ACHN (cell line): ENCODE measurements at regions not wholly inside any gene's neighbourhood (a gene's known extent, or its start where the extent isn't known, plus 50 kb on each side); places are given as distances from the start of the nearest gene placed in this dataset.

Experiments
- DNase-seq: peaks from one replicate; pipeline ENCODE4 v3.0.0-alpha.2; 2015
- in situ Hi-C: cut with HindIII; loops from 2 replicates; pipeline ENCODE4 v1.10.0; 2017; ENCODE audit warnings: low sequenced_read_pairs, low pct_ligation_motif_present, low pct_unique_long_range_greater_than_20kb

DNA sequence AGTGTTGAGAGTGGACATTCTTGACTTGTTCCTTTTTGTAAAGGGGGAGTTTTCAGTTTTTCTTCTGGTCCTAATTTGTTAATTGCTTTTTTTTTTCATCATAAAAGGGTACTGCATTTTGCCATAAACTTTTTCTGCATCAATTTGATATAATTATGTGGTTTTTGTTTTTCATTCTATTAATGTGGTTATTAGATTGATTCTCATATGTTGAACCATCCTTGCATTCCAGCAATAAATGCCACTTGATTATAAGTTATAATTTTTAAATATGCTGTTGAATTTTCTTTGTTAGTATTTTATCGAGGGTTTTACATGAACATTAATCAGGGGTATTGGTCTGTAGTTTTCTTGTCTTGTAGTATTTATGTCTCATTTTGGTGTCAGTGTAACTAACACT lies 87.2 kb upstream of the SMIM36 start:
- DNase-seq, result no peak
- in situ Hi-C loops, result no loop called here

DNA sequence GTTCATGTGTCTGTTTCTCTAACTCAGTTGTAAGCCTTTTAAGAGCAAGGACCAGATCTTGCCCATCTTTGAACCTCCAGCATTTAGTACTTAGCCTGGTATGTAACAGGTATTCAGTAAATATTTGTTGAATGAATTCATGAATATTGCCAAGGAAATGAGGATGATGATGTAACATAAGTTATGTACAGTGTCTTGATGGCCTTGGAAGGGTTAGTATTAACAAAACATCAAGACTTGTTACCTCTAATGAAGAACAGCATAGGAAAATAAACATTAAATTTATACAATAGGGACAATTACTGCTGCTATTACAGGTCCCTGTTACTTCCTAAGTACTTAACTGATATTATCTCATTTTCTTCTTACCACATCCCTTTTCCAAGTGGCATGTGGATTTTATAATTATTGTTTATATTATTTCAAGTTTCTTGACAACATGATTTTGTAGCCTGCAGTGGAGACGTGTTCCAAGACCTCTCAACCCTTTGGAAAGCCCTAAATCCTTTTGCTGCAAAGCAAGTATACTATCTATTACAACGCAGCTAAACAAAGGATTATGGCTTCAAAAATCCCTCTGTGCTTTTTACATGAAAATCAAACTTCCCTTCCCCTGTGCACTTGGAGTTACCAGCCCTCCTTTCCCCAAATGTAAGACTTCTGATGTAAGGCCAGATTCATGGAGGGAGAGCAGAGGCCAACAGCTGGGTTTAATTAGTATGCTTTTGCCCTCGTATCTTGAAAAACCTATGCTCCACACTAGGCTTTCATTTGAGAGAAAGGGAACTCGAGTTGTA lies 77.4 kb upstream of the SMIM36 start:
- in situ Hi-C loops, result no loop called here
- DNase-seq, result no peak

GRCh38 chr17:55587608-55588139 lies 76.4 kb upstream of the SMIM36 start:
- in situ Hi-C loops, result no loop called here

GRCh38 chr17:55585629-55586028 lies 74.4 kb upstream of the SMIM36 start:
- in situ Hi-C loops, result no loop called here
- DNase-seq, result no peak

More at GRCh38 chr17:55587608-55588139, 76.4 kb upstream of the SMIM36 start:
- no peak for DNase-seq

DNA sequence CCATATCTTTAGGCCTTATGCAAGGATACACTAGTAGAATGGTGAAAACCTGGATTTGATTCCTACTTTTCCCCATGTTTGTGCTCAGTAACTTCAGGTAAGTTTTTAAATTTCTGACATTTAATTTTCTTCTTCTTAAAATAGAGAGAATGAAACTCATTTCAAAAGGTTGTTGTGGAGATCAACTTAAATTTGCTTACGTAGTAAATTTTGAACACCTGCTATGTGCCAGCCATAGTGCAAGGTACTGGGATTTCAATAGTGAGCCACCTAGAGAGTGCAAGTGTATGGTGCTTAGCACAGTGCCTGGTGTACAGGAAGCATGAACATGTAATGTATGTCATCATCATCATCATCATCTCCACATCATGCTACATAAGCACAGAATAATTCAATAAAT lies 73.6 kb upstream of the SMIM36 start:
- no peak for DNase-seq
- in situ Hi-C loops, result no loop called here

GRCh38 chr17:55584055-55584685 lies 72.9 kb upstream of the SMIM36 start:
- no peak for DNase-seq
- in situ Hi-C loops, result no loop called here

GRCh38 chr17:55582897-55583296 lies 71.6 kb upstream of the SMIM36 start:
- in situ Hi-C loops, result no loop called here
- no peak for DNase-seq

GRCh38 chr17:55580596-55581133 lies 69.4 kb upstream of the SMIM36 start:
- no peak for DNase-seq
- in situ Hi-C loops, result no loop called here

DNA sequence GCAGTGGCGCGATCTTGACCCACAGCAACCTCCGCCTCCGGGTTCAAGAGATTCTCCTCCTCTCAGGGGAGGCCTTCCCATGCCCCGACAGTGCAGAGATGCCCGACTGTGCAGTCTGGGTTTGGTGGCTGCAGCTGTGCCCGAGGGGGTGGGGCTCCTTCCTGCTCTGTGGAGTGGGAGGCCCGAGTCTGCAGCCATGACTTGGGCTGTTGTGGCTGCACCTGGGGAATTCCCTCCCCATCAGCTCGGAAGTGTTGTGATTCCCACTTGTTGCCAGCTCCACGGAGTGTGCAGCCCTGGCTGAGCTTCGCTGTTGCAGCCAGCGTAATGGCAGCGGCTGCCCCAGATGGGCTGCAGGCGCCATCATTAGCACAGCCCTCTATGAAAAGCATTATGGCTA lies 66.4 kb upstream of the SMIM36 start:
- in situ Hi-C loops, result no loop called here
- DNase-seq, result no peak

DNA sequence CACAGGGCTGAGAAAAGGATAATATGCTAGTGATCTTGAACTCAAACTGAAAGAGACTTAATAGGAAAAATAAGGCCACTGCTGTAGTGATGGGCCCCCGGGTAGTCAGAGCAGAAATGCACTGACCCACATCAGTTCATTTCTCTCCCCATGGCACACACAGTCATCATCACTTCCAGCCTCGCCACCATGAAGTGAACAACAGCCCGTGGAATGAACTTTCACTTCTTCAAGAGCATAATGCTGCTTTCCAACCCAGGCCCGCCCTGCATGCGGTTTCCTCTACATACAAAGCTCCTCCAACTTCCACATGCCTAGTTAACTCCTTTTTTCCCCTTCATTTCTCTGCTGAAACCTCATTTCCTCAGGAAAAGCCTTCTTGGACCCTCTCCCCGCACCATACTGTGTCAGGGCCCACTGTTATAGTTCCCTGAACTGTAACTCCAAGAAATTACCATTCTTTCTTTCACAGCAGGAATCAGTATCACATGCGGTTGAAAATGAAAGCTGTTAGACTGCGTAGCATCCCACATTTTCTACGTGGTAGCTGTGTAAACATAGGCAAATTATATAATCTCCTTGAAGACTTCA lies 65.8 kb upstream of the SMIM36 start:
- in situ Hi-C loops, result no loop called here
- no peak for DNase-seq

DNA sequence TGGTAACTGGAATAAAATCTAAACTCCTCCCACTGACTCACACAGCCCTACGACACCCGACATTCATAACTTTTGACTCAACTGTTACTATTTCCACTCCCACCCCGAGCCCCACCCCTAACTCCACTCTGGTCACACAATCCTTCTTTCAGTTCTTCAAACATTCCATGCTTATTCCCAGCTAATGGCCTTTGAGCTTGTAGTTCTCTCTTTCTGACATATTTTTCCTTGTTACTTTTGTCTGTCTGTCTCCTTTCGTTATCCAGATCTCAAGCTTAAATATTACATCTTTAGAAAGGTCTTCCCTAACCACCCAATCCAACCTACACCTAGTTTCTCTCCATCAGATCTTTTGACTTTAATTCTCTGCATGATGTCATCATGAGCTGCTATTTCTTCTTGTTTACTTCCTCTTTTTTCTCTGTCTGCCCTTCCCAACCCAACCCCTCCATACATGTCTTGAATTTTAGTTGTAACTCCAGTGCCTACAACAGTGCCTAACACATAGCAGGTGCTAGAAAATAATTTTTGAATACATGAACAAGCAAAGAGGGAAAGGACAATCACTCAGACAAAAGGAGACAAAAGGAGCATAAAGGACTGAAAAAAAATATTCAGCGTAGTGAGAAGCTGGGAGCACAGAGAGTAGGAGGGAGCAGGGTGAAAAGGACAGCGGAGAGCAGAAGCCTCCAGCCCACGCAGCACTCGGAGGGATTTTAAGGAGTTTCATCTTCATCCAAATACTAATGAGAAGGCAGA lies 65.2 kb upstream of the SMIM36 start:
- in situ Hi-C loops, result no loop called here

DNA sequence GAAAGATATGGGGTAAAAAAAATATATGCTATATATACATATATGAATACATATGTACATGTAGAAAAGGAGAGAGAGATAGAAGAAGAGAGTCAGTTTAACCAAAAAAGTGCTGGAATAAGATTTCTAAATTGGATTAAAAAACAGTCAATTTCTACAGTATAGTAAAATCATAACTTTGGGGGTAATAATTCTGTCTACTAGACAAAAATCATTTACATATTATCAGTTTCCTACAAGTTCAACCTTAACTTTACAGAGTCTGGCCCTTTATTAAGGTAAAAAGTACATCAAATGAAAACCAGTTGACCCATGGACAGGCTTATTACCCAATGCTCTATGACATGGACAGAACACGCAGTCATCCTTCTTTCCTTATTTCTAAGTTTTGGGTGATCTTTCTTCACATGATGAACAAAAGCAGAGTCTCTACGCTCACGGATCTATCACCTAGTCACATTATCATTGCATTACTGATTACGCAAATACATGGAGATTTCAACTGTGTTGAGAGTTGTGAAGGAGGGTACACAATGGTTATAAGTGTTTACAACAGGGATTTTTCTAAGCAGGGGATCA lies 63.9 kb upstream of the SMIM36 start:
- DNase-seq, result no peak
- in situ Hi-C loops, result no loop called here

More for the DNA sequence above, 65.2 kb upstream of the SMIM36 start:
- no peak for DNase-seq

- no peak for DNase-seq
- in situ Hi-C loops, result no loop called here
Measured at GRCh38 chr17:55572599-55572998, 61.3 kb upstream of the SMIM36 start.

GRCh38 chr17:55572139-55572538 lies 60.9 kb upstream of the SMIM36 start:
- in situ Hi-C loops, result no loop called here
- DNase-seq, result no peak

- no peak for DNase-seq
Measured at GRCh38 chr17:55571095-55571494, 59.8 kb upstream of the SMIM36 start.

DNA sequence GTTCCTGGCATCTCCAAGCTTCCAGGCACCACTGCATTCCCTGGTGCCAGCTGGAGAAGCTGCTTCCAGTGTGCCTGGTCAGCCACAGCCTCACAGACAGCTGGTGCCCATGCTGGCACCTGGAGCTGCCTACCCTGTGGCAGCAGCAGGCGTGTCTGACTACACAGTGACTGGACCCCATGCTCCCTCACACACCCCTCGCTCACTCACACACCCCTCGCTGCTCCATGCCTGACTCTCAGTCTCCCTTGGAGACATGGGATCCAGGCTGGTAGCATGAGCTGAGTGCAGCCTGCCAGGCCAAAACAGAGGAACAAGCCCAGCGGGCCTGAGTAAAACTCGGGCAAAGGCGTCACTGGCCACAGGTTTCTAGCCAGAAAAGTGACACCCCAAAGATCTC lies 59.1 kb upstream of the SMIM36 start:
- DNase-seq, result no peak
- in situ Hi-C loops, result no loop called here

More at GRCh38 chr17:55571095-55571494, 59.8 kb upstream of the SMIM36 start:
- in situ Hi-C loops, result no loop called here

DNA sequence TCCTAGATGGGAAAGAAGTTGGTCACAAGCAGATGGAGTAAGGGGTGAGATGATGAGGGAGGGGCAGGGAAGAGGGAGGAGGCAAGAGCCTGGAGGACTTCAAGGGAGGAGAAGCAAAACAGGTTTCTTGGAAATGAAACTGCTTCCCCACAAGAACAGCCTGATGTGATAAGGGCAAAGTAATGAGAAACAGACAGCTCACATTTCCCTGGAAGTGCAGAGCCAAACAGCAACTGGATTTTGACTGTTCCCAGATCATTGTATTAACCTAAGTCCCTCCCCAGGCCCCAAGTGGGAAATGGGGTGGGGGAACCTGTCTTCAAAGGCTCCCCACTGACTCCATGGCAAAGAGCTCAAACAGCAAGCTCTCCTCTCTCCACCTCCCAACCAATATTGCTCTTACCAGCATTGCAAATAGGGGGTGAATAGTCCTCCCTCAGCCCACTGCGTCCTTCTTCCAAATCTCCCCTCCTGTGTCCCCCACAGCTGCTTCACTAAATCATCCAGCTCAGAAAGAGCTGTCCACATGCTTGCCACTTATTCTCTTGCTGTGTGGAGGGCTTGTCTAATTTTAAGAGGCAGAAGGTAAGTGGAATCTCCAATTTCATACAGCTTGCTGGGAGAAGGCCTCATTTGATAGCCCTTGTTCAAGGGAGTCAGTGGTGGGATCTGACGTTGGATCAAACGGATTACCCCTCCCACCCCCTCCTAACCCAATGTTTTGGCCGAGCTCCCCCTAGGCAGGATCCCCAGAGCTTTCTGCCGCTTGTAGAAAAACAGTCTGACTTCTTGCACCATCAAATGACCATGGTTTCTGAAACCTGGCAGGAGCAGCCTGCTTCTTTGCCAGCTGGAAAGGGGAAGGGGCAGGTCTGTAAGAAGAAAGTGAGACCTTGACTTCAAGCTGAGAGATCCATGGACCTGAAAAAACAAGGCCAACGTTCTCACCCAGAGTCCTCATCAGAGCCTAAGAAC lies 56.3 kb upstream of the SMIM36 start:
- DNase-seq, result no peak
- in situ Hi-C loops, result no loop called here
